GM19035 (cell line): ENCODE measurements at regions not wholly inside any gene's neighbourhood (a gene's known extent, or its start where the extent isn't known, plus 50 kb on each side); places are given as distances from the start of the nearest gene placed in this dataset.

ENCODE experiments used
- ATAC-seq: cut with Tn5 transposase; IDR thresholded peaks from one replicate; pipeline ENCODE4 v1.9.1; 2021; ENCODE audit not compliant: unreplicated experiment

DNA sequence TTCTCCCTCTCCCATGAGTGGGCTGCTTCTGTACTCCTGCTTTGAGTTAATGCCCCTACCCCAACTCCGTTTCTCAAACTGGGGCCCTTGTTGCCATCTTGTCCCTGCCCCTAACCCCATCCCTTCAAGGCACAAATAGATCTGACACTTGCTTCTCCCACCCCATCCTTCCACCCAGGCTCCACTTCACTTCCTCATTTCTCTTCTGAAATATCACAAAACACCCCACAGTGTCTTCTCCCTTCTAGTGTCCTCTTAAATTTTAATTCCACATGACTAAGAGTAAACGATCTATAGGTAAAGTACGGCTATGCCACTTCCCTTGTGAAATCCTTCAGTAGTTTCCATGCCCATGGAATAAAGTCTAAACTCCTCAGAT, 571.6 kb upstream of the NOX3 start:
- ATAC-seq = no peak

DNA sequence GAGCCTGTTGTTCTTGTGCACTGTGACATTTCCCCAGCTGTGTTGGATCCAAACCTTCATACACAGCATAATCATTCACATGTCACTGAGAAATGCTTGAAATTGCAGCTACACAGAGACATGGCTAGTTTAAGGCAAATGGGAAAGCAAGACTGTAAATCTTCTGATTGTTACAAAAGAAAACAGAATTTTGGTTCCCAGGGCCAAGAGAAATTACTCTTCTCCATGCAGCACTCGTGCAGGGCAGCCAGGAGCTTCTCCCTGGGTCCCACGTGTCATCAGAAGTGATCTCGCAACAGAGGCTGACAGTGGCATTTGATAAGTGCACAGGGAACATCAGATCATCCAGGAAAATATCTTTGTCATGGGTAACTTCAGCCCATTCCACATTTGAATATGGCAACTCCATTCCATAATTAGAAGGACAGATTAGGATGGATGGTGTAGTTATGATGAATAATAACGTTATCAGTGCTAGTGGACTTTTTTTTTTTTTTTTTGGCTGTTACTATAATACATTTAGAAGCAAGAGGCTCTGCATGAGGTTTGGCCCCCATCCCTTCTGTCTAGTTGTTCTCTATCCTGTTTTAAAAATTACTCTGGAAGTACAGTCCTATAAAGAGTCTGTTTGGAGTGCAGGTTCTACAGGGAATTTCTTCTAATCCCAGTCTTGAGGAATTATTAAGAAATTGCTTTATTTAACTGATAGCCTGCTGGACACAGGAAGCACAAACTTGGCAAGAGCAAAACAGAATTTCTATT, 571.0 kb upstream of the NOX3 start:
- ATAC-seq = no peak

DNA sequence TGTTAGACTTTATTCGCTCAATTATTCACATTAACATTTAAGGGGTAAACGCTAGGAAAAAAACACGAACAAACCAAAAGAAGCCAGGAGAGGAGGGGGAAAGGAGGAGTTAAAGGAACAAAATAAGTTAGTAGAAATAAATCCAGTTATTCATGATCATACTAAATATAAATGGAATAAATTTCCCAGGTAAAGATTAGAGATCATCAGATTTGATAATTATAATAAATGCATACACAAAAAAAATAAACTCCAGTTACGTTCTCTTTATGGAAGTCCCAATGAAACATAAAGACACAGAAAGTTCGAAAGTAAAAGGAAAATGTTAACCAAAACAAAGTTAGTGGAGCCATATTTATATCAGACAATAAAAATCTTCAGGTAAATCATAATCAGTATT, 568.7 kb upstream of the NOX3 start:
- ATAC-seq = no peak

- no peak for ATAC-seq
Observed at GRCh38 chr6:156021746-156022396, 566.2 kb upstream of the NOX3 start.

DNA sequence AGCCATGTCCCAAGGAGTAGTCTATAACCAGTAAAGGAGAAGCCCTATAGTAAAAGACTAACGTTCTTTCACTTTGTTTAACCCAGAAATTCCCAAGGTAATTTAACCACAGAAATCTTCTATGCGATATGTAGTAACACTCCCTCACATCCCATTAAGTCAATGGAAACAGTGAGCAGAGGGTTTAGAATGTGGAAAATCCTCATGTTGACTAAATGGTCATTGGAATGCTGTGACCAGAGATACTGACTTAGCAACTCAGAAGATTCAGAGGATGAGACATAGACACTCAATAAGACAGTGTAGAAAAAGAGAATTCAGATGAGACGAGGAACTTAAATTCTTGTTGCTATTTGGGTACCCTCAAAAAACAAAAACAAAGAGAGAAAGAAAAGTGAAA, 562.2 kb upstream of the NOX3 start:
- no peak for ATAC-seq

GRCh38 chr6:156016186-156016976, 560.7 kb upstream of the NOX3 start:
- no peak for ATAC-seq

- no peak for ATAC-seq
Observed at GRCh38 chr6:156013155-156013554, 557.5 kb upstream of the NOX3 start.

GRCh38 chr6:156009656-156010055, 554.0 kb upstream of the NOX3 start:
- ATAC-seq = no peak

DNA sequence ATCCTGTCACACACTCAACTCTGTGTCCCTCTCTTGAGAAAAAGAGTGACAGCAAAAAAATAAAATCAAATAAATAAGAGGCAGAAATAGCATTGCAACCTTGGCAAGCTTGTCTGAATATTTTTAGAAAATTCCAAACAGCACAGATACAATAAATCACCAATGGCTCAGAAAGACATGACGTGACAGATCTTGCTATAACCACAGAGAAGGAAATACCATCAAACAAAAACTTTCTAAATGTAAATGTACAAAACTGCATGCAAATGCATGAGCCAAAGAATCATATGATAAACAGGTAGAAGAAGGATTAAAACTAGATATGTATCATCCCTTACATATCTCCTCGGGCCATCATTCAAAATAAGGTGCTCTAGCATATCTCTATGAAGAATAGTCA, 549.2 kb upstream of the NOX3 start:
- ATAC-seq = no peak

- ATAC-seq = no peak
Observed at GRCh38 chr6:155996151-155996550, 540.5 kb upstream of the NOX3 start.

DNA sequence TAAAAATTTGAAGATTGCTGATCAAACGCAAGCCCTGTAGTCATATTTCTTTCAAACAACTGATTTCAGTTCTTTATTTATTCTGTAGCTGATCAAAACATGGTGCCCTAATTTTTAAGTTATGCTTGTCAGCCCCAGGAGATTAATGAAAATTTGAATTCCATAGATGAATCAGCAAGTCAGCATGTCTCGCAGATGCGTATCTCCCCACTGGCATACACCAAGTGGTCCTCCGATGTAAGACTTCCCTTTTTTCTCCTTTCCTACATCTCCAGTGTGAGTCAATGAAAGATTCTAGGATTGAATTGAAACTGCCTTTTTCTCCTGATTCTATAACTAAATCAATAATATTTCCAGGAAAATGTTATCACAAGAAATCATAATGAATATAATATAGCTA, 539.6 kb upstream of the NOX3 start:
- no peak for ATAC-seq

DNA sequence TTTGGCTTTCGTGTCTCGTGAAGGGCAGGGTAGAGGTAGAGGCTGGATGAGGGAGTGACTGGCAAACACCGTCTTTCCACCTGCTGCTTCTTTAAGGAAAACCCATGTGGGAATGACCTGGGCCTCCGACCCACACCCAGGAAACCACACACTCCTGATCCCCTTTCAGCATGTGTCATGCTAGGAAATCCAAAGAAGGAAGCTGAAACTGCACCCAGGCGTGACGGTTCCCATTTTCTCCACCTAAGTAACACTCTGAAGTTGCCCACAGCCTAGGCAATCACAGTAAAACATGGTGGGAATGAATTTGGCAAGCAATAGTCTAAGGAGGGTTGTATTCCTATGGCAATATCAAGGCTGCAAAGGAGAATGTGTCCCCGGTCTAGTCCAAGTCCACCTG, 538.4 kb upstream of the NOX3 start:
- no peak for ATAC-seq

- no peak for ATAC-seq
Observed at GRCh38 chr6:155993240-155993639, 537.6 kb upstream of the NOX3 start.

GRCh38 chr6:155985660-155986138, 530.1 kb upstream of the NOX3 start:
- no peak for ATAC-seq

- ATAC-seq = no peak
Observed at GRCh38 chr6:155980768-155981079, 525.1 kb upstream of the NOX3 start.

DNA sequence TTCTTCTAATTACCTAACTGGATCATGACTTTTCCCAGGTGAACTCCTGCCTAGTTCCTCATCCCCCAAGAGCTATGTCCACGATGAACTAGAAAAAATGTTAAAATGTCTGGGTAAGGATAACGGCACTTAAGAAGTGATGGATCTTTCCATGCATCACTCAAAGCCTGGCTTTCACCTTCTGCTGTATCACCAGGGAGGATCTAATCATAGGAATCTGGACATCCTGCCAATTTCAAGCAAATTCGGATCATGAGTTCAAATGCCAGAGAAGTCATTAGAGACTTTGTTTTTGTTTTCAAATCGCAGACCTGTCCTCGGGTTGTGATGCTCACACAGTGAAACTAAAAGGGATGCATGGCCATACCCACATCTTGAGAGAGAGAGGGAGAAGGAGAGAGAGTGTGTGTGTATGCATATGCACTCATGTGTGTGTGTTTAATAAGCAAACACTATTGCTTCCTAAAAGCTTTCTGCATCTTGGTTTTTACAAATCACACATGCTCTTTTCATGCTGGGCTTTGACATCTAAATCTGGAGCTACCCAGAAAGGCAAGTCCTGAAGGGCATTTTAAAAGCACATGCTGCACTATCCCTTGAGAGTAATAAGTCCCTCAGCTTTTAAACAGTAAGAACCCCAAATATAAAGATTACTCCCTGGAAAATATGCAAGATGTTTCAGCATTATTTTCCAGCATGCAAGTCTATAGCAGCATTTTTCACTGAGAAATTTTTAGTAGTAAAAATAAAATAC, 524.6 kb upstream of the NOX3 start:
- ATAC-seq = no peak

- ATAC-seq = no peak
Observed at GRCh38 chr6:155975506-155975905, 519.9 kb upstream of the NOX3 start.

GRCh38 chr6:155974811-155975323, 519.2 kb upstream of the NOX3 start:
- no peak for ATAC-seq

DNA sequence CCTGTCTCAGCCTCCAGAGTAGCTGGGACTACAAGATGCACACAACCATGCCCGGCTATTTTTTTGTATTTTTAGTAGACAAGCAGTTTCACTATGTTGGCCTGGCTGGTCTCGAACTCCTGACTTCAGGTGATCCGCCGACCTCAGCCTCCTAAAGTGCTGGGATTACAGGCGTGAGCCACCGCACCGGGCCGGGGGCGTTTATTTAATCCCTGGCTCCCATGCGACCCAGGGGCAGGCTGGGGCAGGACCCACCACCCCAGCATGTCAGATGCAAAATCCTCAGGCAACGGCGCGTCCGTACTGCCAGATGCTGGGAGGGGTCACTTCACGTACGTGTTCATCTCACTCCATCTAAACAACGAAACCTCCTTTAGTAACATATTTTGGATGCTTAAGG, 518.7 kb upstream of the NOX3 start:
- ATAC-seq = no peak

DNA sequence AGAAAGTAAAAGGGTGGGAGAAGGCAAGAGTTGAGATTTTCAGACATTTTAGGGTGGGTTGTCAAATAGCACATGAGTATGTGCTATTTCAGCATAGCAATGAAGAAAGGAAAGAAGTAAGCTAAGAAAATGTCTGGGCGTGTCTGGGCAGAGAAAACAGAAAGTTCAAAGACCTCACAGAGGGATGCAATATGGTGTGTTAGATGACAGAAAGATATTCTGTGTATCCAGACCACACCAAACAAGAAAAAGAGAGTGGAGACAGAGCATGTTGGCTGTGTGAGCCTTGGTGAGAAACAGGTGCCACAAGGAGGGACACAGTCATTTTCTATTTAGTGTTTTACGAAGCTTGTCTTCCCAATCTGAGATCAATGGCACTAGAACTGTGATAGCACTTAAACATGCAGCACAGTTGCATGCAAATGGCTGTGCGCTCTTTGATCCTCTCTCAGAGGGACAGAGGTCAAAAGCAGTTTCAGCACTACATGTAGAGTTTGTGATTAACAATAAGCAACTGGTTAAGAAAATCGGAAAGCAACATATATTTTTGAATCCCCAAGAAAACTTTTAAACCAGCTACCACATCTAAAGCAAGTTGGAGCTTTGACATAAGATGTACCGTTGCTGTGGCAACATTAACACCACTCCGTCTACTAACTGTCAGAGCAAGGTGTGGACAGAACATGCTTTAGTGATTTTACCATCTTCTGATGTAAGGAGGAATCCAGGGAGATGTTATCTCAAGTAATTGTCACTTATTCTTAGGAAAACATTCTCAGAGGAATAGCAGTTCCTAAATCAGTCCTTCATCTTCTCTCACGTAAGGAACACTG, 515.5 kb upstream of the NOX3 start:
- ATAC-seq = no peak
